HCT116 (cell line): ENCODE measurements at regions not wholly inside any gene's neighbourhood (a gene's known extent, or its start where the extent isn't known, plus 50 kb on each side); places are given as distances from the start of the nearest gene placed in this dataset.

Experiments used
- ATF3 ChIP-seq: IDR thresholded peaks from 2 replicates; pipeline ENCODE4 v1.6.1; 2012
- FOSL1 ChIP-seq: IDR thresholded peaks from 2 replicates; pipeline ENCODE4 v1.6.1; 2012; ENCODE audit warnings: low read depth
- POLR2A ChIP-seq: IDR thresholded peaks from 2 replicates; pipeline ENCODE4 v1.7.0; 2011; ENCODE audit warnings: borderline replicate concordance; ENCODE audit not compliant: insufficient read depth, insufficient read length; ENCODE audit errors: extremely low read depth

GRCh38 chr20:60321601-60322000 is 363.4 kb downstream of the CDH26 start:
- no peak for TF ChIP-seq POLR2A
- TF ChIP-seq FOSL1: no peak
- TF ChIP-seq ATF3: no peak
